B cell (primary cell): ENCODE measurements at regions not wholly inside any gene's neighbourhood (a gene's known extent, or its start where the extent isn't known, plus 50 kb on each side); places are given as distances from the start of the nearest gene placed in this dataset.

Source experiments
- ATAC-seq: fragments of 200-7000 bp; cut with Tn5 transposase; one replicate; pipeline ENCODE4 v1.10.0; 2021; ENCODE audit warnings: low read depth, mild to moderate bottlenecking, moderate number of reproducible peaks, moderate library complexity
- CTCF ChIA-PET: fragments of 350-600 bp; sonication (Branson Sonifier 250); formaldehyde crosslinking; loops from one replicate; lab custom pipeline; 2021; ENCODE audit warnings: antibody characterized with exemption, inconsistent platforms; lab: Charles Lee
- POLR2A ChIA-PET: fragments of 350-600 bp; sonication (Branson Sonifier 250); formaldehyde crosslinking; loops from one replicate; lab custom pipeline; 2021; ENCODE audit warnings: antibody characterized with exemption; lab: Charles Lee
- DNase-seq: peaks from one replicate; pipeline ENCODE4 v3.0.0; 2013
- H2AFZ ChIP-seq: 2 replicates; pipeline ENCODE4 v1.6.1; 2012; ENCODE audit warnings: mild to moderate bottlenecking, low read depth, low read length; ENCODE audit not compliant: insufficient read depth, poor library complexity, severe bottlenecking
- H3K27ac ChIP-seq, 2 donors: 1 replicate in 1 of 2; 2 replicates in 1 of 2; pipeline ENCODE4 v1.5.1; 2012 to 2013; ENCODE audit warnings: low read length in 2 of 2, mild to moderate bottlenecking in 2 of 2, moderate library complexity in 1 of 2
- H3K27me3 ChIP-seq, 4 experiments: fragments of 200-600 bp in 1 of 4; sonication (generic) in 1 of 4; replicated peaks in 1 of 4; 1 replicate in 2 of 4; 2 replicates in 2 of 4; pipeline versions ENCODE4 v1.6.1 to v1.7.0; 2013 to 2016; ENCODE audit warnings: low read length in 3 of 4, mild to moderate bottlenecking in 2 of 4, mixed read lengths in 1 of 4, moderate library complexity in 1 of 4; ENCODE audit not compliant: insufficient read depth in 4 of 4, control insufficient read depth in 3 of 4; ENCODE audit errors: control extremely low read depth in 1 of 4
- H3K36me3 ChIP-seq, 2 experiments: replicated peaks in 1 of 2; 1 replicate in 1 of 2; 2 replicates in 1 of 2; pipeline versions ENCODE4 v1.6.1 to v1.7.1; 2013; ENCODE audit warnings: low read length in 1 of 2; ENCODE audit not compliant: insufficient read depth in 2 of 2, control insufficient read depth in 1 of 2; ENCODE audit errors: control extremely low read depth in 1 of 2, extremely low read depth in 1 of 2
- H3K4me1 ChIP-seq, 2 donors: fragments of 200-600 bp in 1 of 2; sonication (generic) in 1 of 2; 1 replicate in 1 of 2; 2 replicates in 1 of 2; pipeline versions ENCODE4 v1.5.1 to v1.6.1; 2013 to 2017; ENCODE audit warnings: low read length in 2 of 2; ENCODE audit not compliant: control insufficient read depth in 2 of 2, insufficient read depth in 2 of 2
- H3K4me2 ChIP-seq: replicated peaks from 2 replicates; pipeline ENCODE3; 2012; ENCODE audit warnings: mild to moderate bottlenecking, low read depth, low read length; ENCODE audit not compliant: poor library complexity, severe bottlenecking
- H3K4me3 ChIP-seq, 5 experiments: fragments of 200-600 bp in 1 of 5; sonication (generic) in 1 of 5; 1 replicate in 3 of 5; 2 replicates in 2 of 5; pipeline versions ENCODE4 v1.5.1 to v1.7.0; 2011 to 2016; ENCODE audit warnings: low read length in 4 of 5, mild to moderate bottlenecking in 4 of 5, low read depth in 2 of 5, control low read depth in 1 of 5, moderate library complexity in 1 of 5; ENCODE audit not compliant: insufficient read depth in 1 of 5; ENCODE audit errors: control extremely low read depth in 1 of 5, extremely low read depth in 1 of 5
- H3K79me2 ChIP-seq: fragments of 200-600 bp; sonication (generic); one replicate; pipeline ENCODE4 v1.6.0; 2016; ENCODE audit warnings: low read length; ENCODE audit not compliant: control insufficient read depth, insufficient read depth
- H3K9ac ChIP-seq: fragments of 200-600 bp; sonication (generic); 2 replicates; pipeline ENCODE4 v1.6.1; 2017; ENCODE audit warnings: mild to moderate bottlenecking, low read length, moderate library complexity
- H3K9me3 ChIP-seq, 3 donors: one replicate each; pipeline versions ENCODE4 v1.6.1 to v1.7.1; 2013; ENCODE audit warnings: low read length in 2 of 3; ENCODE audit not compliant: control insufficient read depth in 2 of 3, insufficient read depth in 1 of 3; ENCODE audit errors: control extremely low read depth in 1 of 3
- H4K20me1 ChIP-seq: 2 replicates; pipeline ENCODE4 v1.6.0; 2012; ENCODE audit warnings: mild to moderate bottlenecking, low read length; ENCODE audit not compliant: insufficient read depth, control insufficient read depth, poor library complexity, severe bottlenecking
- H3K27ac Mint-ChIP-seq: one replicate; pipeline ENCODE4 v1.8.0; 2021; ENCODE audit warnings: mixed read lengths
- H3K27me3 Mint-ChIP-seq: one replicate; pipeline ENCODE4 v1.8.0; 2021; ENCODE audit warnings: mixed read lengths
- H3K4me1 Mint-ChIP-seq: one replicate; pipeline ENCODE4 v1.8.0; 2021; ENCODE audit warnings: mixed read lengths
- H3K4me3 Mint-ChIP-seq: one replicate; pipeline ENCODE4 v1.8.0; 2021; ENCODE audit warnings: mixed read lengths
- H3K9me3 Mint-ChIP-seq: one replicate; pipeline ENCODE4 v1.8.0; 2022; ENCODE audit warnings: mixed read lengths; ENCODE audit not compliant: insufficient read depth
- CTCF ChIP-seq: fragments of 200-600 bp; IDR thresholded peaks from one replicate; pipeline ENCODE4 v1.8.0; 2022; ENCODE audit warnings: antibody characterized with exemption, mild to moderate bottlenecking
- EZH2 ChIP-seq: IDR thresholded peaks from 2 replicates; pipeline ENCODE4 v1.6.1; 2012; ENCODE audit warnings: borderline replicate concordance, low read depth, mild to moderate bottlenecking, moderate library complexity, low read length; ENCODE audit not compliant: insufficient read depth, poor library complexity, severe bottlenecking
- WGBS: methylation state at CpG from one replicate; pipeline ENCODE4 v1.1.5; 2013; ENCODE audit warnings: missing lambda C conversion rate; ENCODE audit not compliant: insufficient coverage; 5-methylcytosine and 5-hydroxymethylcytosine counted together
- intact Hi-C: fragments of 100-400 bp; cut with micrococcal nuclease; formaldehyde crosslinking; loops from one replicate; pipeline ENCODE4 v1.10.0; 2022

- no peaks in the 10 kb centered on the region for H4K20me1 ChIP-seq
- intact Hi-C loops: no loop called here
- H3K79me2 ChIP-seq: no peaks in the 10 kb centered on the region
- DNase-seq (no peak), ATAC-seq (no peak)
- H3K4me1 ChIP-seq: no peaks in the 10 kb centered on the region
- ChIA-PET POLR2A (no interaction called here), CTCF (no interaction called here)
- TF ChIP-seq EZH2 (no peak), CTCF (no peak)
- Mint-ChIP-seq H3K27me3 (no peaks in the 10 kb centered on the region), H3K4me3 (no peak overlapping the region), H3K27ac (no peak overlapping the region), H3K4me1 (no peaks in the 10 kb centered on the region), H3K9me3 (peaks cover 8% of the 10 kb centered on the region)
- no peaks in the 10 kb centered on the region for H3K27me3 ChIP-seq
- H3K9me3 ChIP-seq: peaks cover 0 to 8% (median 4%) of the 10 kb centered on the region in 3 donors
- H3K36me3 ChIP-seq: no peaks in the 10 kb centered on the region
- H3K4me3 ChIP-seq: no peak overlapping the region
- 90% methylated on average over 2 of the region's 3 CpGs for WGBS
- H3K9ac ChIP-seq: no peak overlapping the region
- no peak overlapping the region for H3K27ac ChIP-seq
- no peak overlapping the region for H3K4me2 ChIP-seq
- H2AFZ ChIP-seq: no peak overlapping the region
Measured at GRCh38 chr13:103386341-103386740, 320.1 kb upstream of the SLC10A2 start.

GRCh38 chr13:103373916-103374315 is 307.7 kb upstream of the SLC10A2 start:
- Histone ChIP-seq H3K4me3 (no peak overlapping the region), H3K27me3 (no peaks in the 10 kb centered on the region), H3K79me2 (no peaks in the 10 kb centered on the region), H3K4me2 (no peak overlapping the region), H3K4me1 (no peaks in the 10 kb centered on the region), H3K36me3 (no peaks in the 10 kb centered on the region), H2AFZ (no peak overlapping the region), H4K20me1 (no peaks in the 10 kb centered on the region), H3K27ac (no peak overlapping the region), H3K9ac (no peak overlapping the region), H3K9me3 (peaks cover 0 to 3% (median 0%) of the 10 kb centered on the region in 3 donors)
- no peak for DNase-seq
- TF ChIP-seq EZH2 (no peak), CTCF (no peak)
- WGBS: 83% methylated on average over 1 of the region's 4 CpGs
- H3K27me3 Mint-ChIP-seq: no peaks in the 10 kb centered on the region
- ChIA-PET POLR2A (no interaction called here), CTCF (no interaction called here)
- H3K27ac Mint-ChIP-seq: no peak overlapping the region
- intact Hi-C loops: no loop called here
- no peak overlapping the region for H3K4me3 Mint-ChIP-seq
- no peaks in the 10 kb centered on the region for H3K4me1 Mint-ChIP-seq
- no peak for ATAC-seq
- H3K9me3 Mint-ChIP-seq: no peaks in the 10 kb centered on the region
